ENCODE measurements at regions not wholly inside any gene's neighbourhood (a gene's known extent, or its start where the extent isn't known, plus 50 kb on each side); places are given as distances from the start of the nearest gene placed in this dataset.
A peak's percentile ranks its signal among the peaks of the same experiment; 100 is the strongest.

- no peak for DNase-seq
These were observed 358.2 kb upstream of the PDGFD start for GRCh38 chr11:104522123-104522522.

- DNase-seq, result no peak
These were observed 346.2 kb upstream of the PDGFD start for GRCh38 chr11:104510169-104510568.

DNA sequence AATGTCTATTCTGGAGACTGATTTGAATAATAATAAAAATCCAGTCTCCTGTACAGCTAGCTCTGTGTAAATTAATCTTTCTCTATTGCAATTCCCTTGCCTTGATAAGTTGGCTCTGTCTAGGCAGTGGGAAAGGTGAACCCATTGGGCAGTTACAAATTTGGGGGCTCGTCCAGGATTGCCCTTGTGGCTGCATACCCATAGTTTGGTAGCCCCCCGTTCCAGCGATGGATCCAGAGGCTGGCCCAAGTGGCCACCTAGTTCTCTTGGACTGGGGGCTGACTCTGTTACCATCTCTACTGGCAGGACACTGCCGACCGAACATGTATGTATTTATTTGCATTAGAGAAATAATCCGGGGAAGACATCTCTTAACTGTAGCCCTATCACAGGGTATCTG, 326.2 kb upstream of the PDGFD start:
- DNase-seq, result no peak

- no peak for DNase-seq
These were observed 324.6 kb upstream of the PDGFD start for GRCh38 chr11:104488561-104488960.

GRCh38 chr11:104487046-104487806, 323.3 kb upstream of the PDGFD start:
- DNase-seq, result no peak

GRCh38 chr11:104484804-104485554, 321.0 kb upstream of the PDGFD start:
- no peak for DNase-seq

DNA sequence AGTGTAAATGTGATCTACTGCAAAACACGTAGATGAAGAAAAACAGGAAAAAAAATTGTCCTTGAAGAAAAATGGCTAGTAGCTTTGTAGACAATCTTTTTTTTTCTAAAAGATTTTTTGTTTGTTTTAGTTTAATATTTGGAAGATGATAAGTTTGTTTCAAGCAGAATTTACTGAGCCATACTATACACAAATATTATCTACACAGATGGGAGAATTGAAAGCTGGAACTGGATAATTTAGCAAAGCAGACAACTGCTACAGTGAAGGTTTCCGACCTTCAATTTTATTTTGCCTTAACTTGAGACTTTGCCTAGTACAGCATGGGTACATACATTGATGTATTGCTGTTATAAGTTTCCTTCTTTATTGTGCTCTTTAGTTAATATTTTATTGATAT, 313.0 kb upstream of the PDGFD start:
- DNase-seq, result no peak

DNA sequence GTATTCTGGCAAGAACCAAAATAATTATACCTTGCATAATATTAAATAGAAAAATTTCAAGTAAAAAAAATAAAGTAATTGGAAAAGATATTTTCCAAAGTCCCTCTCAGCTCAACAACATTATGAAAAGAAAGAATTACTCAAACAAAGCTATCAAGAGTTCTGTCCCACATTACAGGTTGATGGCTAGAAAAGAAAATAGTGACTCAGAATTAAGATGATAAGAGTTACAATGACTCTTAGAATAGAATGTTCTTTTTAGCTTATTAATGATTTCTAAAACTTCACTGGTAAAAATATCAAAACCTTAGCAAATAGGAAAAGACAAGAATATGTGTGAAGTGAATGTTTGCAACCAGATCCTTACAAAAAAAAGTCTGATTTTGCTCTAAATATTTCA, 312.5 kb upstream of the PDGFD start:
- DNase-seq, result no peak

DNA sequence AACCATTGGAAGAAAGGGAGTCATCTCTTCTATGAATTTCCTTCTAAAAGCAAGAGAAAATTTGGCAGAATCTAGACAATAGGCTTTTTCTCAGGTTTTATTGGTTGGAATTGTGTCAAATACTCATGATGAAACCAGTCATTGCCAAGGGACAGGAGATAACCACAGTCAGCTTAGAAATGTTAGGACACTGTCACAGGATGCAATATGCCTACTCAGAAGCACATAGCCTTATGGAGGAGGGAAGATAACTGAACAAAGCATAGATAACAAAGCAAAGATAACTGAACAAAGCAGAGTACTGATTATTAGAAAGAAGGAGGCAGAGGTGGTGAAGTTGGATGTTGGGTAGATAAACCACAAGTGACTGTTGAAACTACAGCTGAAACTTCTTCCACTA, 303.5 kb upstream of the PDGFD start:
- DNase-seq, result no peak

DNA sequence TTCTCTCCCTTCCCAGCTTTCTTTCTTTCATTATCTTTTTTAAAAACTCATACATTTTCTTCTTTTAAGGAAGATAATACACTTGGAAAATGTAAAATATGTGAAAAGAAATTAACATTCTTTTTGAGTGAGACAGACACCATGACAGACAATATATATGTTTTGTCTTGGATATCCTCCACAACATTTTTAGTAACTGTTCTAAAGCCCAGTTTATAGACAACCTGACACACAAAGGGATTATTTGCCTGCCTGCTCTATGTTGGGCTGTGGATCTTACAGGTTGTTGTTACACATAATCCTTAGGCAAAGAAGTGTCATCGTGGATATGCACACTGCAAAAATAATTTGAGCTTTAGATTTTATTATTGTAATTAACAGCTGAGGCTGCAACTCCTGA, 301.4 kb upstream of the PDGFD start:
- no peak for DNase-seq

DNA sequence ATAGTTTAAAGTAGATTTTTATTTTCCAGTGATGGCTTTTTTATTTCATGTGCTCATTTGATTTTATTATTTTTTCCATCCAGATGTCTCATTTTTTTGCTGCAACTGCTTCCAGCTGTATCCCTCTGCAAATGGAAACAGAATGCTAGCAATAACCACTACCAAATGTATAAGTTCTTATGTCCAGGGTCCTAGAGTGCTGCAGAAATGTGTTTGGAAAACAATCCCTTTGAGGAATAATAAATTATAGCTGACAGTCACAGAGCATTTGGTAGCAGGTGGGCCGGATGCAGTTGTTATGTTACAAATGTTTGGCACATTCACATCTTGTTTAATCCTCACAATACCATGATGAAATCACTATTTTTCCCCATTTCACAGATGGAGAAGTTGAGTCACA, 300.7 kb upstream of the PDGFD start:
- DNase-seq, result no peak

DNA sequence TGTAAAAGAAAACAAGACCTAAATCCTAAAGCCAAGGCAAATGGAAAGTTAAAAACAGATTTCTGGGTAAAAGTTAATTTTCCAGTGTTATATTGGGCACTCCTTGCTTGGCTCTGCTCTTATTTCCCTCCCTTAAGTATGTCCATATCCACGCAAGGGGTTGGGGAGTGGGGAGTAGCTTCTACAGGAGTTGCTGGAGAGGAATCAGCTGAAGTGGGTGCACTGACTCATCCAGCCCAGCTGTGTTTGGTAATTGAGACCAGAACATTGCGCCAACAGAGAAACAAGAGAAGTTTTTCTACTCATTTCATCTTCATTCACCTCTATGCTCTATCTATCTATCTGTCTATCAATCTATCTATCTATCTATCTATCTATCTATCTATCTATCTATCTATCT, 298.4 kb upstream of the PDGFD start:
- peak in 1 of 2 experiments; percentile 14 for DNase-seq

DNA sequence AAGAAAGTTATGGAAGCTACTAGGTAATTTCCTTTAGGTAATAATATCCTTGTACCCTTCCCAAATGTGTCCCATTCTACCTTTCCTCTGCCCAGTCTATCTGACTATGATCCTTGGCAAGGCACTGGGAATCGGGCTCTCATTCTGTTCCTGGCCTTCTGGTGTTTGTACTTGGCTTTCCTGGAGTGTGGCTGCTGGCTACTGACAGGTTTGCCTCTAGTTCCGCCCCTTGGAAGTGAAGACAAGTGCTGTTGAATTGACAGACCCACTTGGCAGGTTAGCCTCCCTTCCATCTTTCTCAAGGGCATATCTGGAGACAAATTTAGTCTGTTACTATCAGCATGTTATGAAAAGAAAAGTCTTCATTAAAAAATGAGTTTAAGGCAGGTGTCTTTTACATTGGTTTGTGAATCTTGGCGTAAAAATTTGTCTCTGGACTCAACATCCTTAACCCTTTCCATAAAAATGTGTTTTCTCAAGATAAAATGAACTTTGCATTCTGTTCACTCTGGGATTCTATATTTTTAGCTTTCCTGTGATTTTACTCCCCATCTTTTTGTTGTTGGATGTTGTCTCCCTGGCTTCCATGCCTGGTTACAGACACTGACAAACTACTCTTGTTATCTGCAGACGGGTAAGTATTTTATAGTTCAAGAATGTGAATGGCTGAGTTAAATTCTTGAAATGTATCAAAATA, 287.4 kb upstream of the PDGFD start:
- peak; percentile 12 to 36 for DNase-seq

DNA sequence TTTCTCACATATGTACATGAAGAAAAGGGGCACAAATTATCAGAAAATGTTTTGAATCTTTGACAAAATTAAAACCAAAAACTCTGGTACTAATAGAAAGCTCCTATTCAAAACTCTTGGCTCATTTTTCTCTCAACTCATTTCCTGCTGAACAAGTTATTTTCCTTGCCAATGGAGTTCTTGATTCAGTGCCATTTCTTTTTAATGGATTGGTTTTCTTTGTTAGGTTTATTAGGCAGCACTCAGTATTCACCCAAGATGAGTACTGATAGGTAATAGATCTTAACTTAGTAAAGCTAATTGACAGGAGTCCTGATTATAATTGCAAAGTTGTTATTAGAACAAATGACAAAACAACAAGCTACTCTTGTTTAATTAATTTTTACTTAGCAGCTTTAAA, 279.4 kb upstream of the PDGFD start:
- no peak for DNase-seq

- no peak for DNase-seq
These were observed 278.4 kb upstream of the PDGFD start for GRCh38 chr11:104442321-104442720.

- DNase-seq, result no peak
These were observed 271.5 kb upstream of the PDGFD start for GRCh38 chr11:104435494-104435893.

DNA sequence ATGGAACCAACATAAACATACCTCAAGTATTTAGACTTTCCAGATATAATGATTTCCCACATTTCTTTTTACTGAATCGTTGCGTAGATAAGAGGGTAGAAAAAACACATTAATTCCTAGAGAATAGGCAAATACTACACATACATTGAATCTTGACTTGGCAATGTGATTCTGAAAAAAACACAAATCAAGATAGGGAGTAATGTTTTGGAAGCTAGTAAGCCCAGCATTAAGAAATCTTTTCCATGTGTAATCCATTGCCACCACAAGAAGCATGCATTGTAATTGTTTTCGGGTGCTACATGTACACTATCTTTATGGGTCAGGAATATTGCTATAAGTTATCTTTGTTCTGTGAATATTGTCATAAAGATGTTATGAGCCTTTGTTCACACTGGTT, 269.8 kb upstream of the PDGFD start:
- DNase-seq, result no peak

DNA sequence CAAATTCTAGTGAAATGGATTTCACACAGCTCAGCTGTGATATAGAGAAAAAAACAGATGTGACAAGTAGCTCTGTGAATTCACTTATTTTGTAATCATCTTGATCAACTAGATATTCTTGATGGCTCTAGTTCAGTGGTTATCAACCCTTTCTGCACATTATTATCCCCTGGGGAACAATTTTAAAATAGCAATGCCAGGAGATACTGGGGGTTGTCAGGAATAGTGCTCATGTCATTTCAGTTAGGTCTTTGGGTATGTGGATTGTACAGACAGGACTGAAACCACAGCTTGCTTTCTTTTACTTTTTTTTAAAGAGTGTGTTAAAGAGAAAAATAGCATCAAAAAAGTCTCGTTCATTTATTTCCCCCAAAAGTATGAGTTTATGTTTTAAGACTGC, 269.0 kb upstream of the PDGFD start:
- no peak for DNase-seq

DNA sequence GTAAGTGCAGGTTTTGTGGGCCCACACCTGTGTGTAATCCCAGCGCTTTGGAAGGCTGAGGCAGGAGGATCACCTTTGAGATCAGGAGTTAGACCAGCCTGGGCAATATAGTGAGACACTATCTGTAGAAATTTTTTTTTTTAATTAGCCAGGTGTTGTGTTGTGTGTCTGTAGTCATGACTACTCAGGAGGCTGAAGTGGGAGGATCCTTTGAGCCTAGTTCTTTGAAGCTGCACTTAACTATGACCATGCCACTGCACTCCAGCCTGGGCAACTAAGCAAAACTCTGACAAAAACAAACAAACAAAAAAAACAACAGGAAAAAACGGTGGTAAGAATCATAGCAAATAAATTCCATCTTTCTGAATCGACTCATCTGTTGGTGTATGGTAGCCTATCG, 268.6 kb upstream of the PDGFD start:
- DNase-seq, result no peak

DNA sequence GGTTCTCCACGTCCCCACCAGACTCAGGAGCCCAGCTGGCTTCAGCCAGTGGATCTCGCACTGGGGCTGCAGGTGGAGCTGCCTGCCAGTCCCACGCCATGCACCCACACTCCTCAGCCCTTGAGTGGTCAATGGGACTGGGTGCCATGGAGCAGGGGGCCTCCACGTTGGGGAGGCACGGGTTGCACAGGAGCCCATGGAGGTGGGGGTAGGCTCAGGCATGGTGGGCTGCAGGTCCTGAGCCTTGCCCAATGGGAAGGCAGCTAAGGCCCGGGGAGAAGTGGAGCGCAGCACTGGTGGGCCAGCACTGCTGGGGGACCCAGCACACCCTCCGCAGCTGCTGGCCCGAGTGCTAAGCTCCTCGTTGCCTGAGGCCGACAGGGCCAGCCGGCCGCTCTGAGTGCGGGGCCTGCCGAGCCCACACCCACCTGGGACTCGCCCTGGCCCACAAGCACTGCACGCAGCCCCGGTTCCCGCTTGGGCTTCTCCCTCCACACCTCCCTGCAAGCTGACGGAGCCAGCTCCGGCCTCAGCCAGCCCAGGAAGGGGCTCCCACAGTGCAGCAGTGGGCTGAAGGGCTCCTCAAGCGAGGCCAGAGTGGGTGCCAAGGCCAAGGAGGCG, 258.5 kb upstream of the PDGFD start:
- no peak for DNase-seq

- no peak for DNase-seq
These were observed 246.4 kb upstream of the PDGFD start for GRCh38 chr11:104410336-104410735.

GRCh38 chr11:104408630-104409029, 244.7 kb upstream of the PDGFD start:
- DNase-seq, result no peak

DNA sequence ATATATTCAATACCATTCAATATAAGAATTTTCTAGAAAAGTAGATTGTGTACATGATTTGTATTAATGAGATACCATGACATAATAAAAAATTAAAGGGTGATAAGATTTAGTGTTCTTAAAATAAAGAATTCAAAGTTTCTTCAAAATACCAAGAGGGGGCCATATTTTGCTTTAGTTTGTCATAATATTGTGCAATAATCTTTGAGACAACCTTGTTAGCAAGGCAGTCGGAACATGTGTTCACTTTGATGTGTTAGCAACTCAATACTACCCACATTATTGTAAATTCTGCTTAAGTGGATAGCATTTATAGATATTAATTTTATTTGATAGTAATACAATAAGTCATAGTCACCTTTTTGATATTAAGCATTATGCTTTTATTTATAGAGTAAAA, 241.3 kb upstream of the PDGFD start:
- no peak for DNase-seq

All from SHP77 (cell line).